Cardiac muscle cell (in vitro differentiated cells and primary cell): ENCODE measurements at regions not wholly inside any gene's neighbourhood (a gene's known extent, or its start where the extent isn't known, plus 50 kb on each side); places are given as distances from the start of the nearest gene placed in this dataset.

Experiments
- DNase-seq, 2 donors: peaks; one replicate each; pipeline versions ENCODE4 v3.0.0 to v3.0.0-alpha.2; 2010 to 2017; ENCODE audit warnings: low read depth in 1 of 2, low spot score in 1 of 2
- H3K27ac ChIP-seq: fragments of 200-600 bp; sonication (generic); 2 replicates; pipeline ENCODE4 v1.5.1; 2016
- H3K27me3 ChIP-seq: fragments of 200-600 bp; sonication (generic); 2 replicates; pipeline ENCODE4 v1.6.0; 2016; ENCODE audit warnings: control low read depth
- H3K36me3 ChIP-seq: fragments of 200-600 bp; sonication (generic); 2 replicates; pipeline ENCODE4 v1.5.1; 2016; ENCODE audit warnings: control low read depth
- H3K4me1 ChIP-seq: fragments of 200-600 bp; sonication (generic); 2 replicates; pipeline ENCODE4 v1.8.1; 2017; ENCODE audit warnings: low read depth, mild to moderate bottlenecking, mixed run types
- H3K4me3 ChIP-seq: fragments of 200-600 bp; sonication (generic); 2 replicates; pipeline ENCODE4 v1.5.1; 2016; ENCODE audit warnings: mild to moderate bottlenecking
- H3K9me3 ChIP-seq: fragments of 200-600 bp; sonication (generic); 2 replicates; pipeline ENCODE4 v1.5.1; 2017; ENCODE audit warnings: low read depth, mild to moderate bottlenecking, control low read depth
- TF ChIP-seq, protein P1 (sequence below): IDR thresholded peaks from 2 replicates; pipeline ENCODE4 v1.5.1; 2012; ENCODE audit warnings: low read depth, mild to moderate bottlenecking, low read length

DNA sequence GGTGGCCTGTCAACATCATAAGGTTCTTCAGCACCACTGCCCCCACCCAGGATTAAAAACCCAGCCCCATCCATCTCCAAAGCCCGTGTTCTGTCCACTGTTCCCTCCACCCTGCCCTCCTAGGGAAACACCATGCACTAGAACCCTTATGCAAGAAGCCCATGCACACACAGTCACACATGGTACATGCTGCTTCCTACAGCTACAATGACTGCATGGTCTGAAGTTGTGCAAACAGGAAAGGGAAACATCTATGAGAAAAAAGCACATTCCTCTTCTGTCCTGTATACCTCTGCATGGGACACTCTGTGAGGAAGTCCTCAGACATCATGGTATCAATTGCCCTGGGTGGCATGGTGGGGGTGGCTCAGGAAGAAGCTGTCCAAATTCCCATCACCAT lies 108.6 kb upstream of the MRPS22 start:
- TF ChIP-seq, protein P1, sequence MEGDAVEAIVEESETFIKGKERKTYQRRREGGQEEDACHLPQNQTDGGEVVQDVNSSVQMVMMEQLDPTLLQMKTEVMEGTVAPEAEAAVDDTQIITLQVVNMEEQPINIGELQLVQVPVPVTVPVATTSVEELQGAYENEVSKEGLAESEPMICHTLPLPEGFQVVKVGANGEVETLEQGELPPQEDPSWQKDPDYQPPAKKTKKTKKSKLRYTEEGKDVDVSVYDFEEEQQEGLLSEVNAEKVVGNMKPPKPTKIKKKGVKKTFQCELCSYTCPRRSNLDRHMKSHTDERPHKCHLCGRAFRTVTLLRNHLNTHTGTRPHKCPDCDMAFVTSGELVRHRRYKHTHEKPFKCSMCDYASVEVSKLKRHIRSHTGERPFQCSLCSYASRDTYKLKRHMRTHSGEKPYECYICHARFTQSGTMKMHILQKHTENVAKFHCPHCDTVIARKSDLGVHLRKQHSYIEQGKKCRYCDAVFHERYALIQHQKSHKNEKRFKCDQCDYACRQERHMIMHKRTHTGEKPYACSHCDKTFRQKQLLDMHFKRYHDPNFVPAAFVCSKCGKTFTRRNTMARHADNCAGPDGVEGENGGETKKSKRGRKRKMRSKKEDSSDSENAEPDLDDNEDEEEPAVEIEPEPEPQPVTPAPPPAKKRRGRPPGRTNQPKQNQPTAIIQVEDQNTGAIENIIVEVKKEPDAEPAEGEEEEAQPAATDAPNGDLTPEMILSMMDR = no peak
- no peaks in the 10 kb centered on the region for H3K36me3 ChIP-seq

GRCh38 chr3:139236336-139236735 lies 107.5 kb upstream of the MRPS22 start:
- Histone ChIP-seq H3K27ac (no peak overlapping the region), H3K9me3 (no peaks in the 10 kb centered on the region), H3K27me3 (peaks cover 15% of the 10 kb centered on the region), H3K36me3 (no peaks in the 10 kb centered on the region), H3K4me1 (no peaks in the 10 kb centered on the region), H3K4me3 (no peak overlapping the region)
- TF ChIP-seq, protein P1 = no peak
- no peak for DNase-seq

More for the DNA sequence above, 108.6 kb upstream of the MRPS22 start:
- Histone ChIP-seq H3K4me3 (no peak overlapping the region), H3K9me3 (no peaks in the 10 kb centered on the region), H3K4me1 (no peaks in the 10 kb centered on the region), H3K27ac (no peak overlapping the region), H3K27me3 (peaks cover 10% of the 10 kb centered on the region)
- no peak for DNase-seq

- TF ChIP-seq, protein P1 = no peak
- Histone ChIP-seq H3K27me3 (peaks cover 26% of the 10 kb centered on the region), H3K27ac (no peak overlapping the region), H3K4me1 (no peaks in the 10 kb centered on the region), H3K4me3 (no peak overlapping the region), H3K9me3 (no peaks in the 10 kb centered on the region), H3K36me3 (no peaks in the 10 kb centered on the region)
- DNase-seq = no peak
Observed at GRCh38 chr3:139238281-139239030, 105.4 kb upstream of the MRPS22 start.

DNA sequence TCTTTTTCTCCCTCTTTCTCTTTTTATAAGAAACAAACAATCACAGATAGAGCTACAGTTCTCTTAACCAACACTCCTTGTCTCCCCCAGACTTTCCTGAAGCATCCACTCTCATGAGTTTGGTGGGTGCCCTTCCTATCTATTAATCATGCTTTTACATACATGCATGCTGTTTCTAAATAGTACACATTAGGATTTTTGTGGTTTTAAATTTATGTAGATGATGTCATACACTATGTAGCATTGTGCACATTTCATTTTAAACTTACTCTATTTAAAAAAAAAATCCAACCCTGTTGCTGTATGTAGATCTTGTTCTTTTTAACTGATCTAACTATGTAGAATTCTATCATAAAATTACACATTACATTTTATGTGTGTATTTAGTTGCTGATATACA lies 104.3 kb upstream of the MRPS22 start:
- TF ChIP-seq, protein P1 = no peak
- Histone ChIP-seq H3K27me3 (peaks cover 26% of the 10 kb centered on the region), H3K9me3 (no peaks in the 10 kb centered on the region), H3K4me1 (no peaks in the 10 kb centered on the region), H3K36me3 (no peaks in the 10 kb centered on the region), H3K27ac (no peak overlapping the region), H3K4me3 (no peak overlapping the region)
- DNase-seq = no peak

- Histone ChIP-seq H3K9me3 (no peaks in the 10 kb centered on the region), H3K36me3 (no peaks in the 10 kb centered on the region), H3K27me3 (peaks cover 26% of the 10 kb centered on the region), H3K27ac (no peak overlapping the region), H3K4me3 (no peak overlapping the region), H3K4me1 (no peaks in the 10 kb centered on the region)
- DNase-seq = no peak
- TF ChIP-seq, protein P1 = no peak
Observed at GRCh38 chr3:139241783-139242182, 102.0 kb upstream of the MRPS22 start.
